Nephron (organoid): ENCODE measurements at regions not wholly inside any gene's neighbourhood (a gene's known extent, or its start where the extent isn't known, plus 50 kb on each side); places are given as distances from the start of the nearest gene placed in this dataset.

Experiments
- H3K27ac Mint-ChIP-seq, 3 experiments: 2 replicates each; pipeline ENCODE4 v1.8.0; 2020; ENCODE audit warnings: mixed read lengths in 3 of 3, mild to moderate bottlenecking in 2 of 3, moderate library complexity in 1 of 3
- H3K27me3 Mint-ChIP-seq: 2 replicates; pipeline ENCODE4 v1.8.0; 2021; ENCODE audit warnings: low read depth, mild to moderate bottlenecking, moderate library complexity, mixed read lengths
- H3K36me3 Mint-ChIP-seq: 2 replicates; pipeline ENCODE4 v1.8.0; 2020; ENCODE audit warnings: low read depth, mixed read lengths
- H3K4me1 Mint-ChIP-seq: 2 replicates; pipeline ENCODE4 v1.8.0; 2020; ENCODE audit warnings: mixed read lengths
- H3K4me3 Mint-ChIP-seq, 3 experiments: 2 replicates each; pipeline ENCODE4 v1.8.0; 2020; ENCODE audit warnings: mild to moderate bottlenecking in 3 of 3, mixed read lengths in 3 of 3, moderate library complexity in 2 of 3
- H3K9me3 Mint-ChIP-seq: 2 replicates; pipeline ENCODE4 v1.8.0; 2020; ENCODE audit warnings: mixed read lengths
- TF ChIP-seq, protein P1 (sequence below), 3 experiments: fragments of 200-600 bp; sonication (generic); IDR thresholded peaks; one replicate each; pipeline ENCODE4 v1.5.0; 2021; ENCODE audit warnings: antibody characterized with exemption in 3 of 3; ENCODE audit not compliant: unreplicated experiment in 3 of 3

DNA sequence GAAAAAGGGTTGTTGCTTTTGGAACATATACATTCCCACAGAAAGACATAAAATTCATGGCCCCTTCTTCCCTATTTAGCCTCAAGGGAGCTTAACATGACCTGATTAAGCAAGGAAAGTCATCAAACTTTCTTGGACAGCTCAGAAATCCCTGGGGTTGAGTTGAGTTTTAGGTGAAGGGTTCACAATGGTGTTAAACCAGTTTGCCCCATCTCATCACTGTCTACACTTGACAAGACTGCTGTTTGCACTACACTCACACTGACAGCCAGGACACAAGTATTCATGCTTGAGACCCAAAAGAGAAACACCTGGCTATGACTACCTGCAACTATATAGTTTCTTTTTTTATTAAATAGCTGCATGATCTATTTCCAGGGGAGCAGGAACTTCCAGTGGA is 209.8 kb upstream of the TMEM45B start:
- Mint-ChIP-seq H3K4me1 (peaks cover 16% of the 10 kb centered on the region), H3K27ac (peak overlapping the region in 1 of 3 experiments; percentile 17), H3K4me3 (no peak overlapping the region), H3K27me3 (no peaks in the 10 kb centered on the region), H3K36me3 (peaks cover 5% of the 10 kb centered on the region), H3K9me3 (peaks cover 6% of the 10 kb centered on the region)
- TF ChIP-seq, protein P1, sequence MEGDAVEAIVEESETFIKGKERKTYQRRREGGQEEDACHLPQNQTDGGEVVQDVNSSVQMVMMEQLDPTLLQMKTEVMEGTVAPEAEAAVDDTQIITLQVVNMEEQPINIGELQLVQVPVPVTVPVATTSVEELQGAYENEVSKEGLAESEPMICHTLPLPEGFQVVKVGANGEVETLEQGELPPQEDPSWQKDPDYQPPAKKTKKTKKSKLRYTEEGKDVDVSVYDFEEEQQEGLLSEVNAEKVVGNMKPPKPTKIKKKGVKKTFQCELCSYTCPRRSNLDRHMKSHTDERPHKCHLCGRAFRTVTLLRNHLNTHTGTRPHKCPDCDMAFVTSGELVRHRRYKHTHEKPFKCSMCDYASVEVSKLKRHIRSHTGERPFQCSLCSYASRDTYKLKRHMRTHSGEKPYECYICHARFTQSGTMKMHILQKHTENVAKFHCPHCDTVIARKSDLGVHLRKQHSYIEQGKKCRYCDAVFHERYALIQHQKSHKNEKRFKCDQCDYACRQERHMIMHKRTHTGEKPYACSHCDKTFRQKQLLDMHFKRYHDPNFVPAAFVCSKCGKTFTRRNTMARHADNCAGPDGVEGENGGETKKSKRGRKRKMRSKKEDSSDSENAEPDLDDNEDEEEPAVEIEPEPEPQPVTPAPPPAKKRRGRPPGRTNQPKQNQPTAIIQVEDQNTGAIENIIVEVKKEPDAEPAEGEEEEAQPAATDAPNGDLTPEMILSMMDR (IDR thresholded peaks at IDR 0.05; ENCODE audit: unreplicated experiment in 3 of 3), result no peak

DNA sequence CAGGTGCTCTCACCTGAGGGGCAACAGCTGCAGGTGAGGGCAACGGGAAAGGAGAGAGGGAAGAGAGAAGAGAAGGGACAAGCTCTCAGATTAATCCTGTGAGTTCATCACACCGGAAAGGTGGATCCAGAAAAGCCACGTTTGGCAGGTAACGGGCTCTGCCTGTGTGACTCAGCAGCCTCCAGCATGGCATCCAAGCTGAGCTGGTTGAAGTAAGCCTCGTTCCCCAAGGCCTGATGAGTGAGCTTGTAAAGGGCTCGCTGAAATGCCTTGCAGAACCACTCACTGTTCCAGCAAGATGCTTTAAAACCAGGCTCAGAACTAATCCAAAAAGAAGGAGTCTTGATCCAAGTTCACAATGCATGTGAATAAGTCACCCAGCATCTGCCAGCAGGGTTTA is 206.9 kb upstream of the TMEM45B start:
- Mint-ChIP-seq H3K27ac (no peak overlapping the region), H3K36me3 (no peaks in the 10 kb centered on the region), H3K9me3 (no peaks in the 10 kb centered on the region), H3K4me1 (peaks cover 28% of the 10 kb centered on the region), H3K27me3 (no peaks in the 10 kb centered on the region), H3K4me3 (no peak overlapping the region)
- TF ChIP-seq, protein P1 (IDR thresholded peaks at IDR 0.05; ENCODE audit: unreplicated experiment in 3 of 3), result no peak

DNA sequence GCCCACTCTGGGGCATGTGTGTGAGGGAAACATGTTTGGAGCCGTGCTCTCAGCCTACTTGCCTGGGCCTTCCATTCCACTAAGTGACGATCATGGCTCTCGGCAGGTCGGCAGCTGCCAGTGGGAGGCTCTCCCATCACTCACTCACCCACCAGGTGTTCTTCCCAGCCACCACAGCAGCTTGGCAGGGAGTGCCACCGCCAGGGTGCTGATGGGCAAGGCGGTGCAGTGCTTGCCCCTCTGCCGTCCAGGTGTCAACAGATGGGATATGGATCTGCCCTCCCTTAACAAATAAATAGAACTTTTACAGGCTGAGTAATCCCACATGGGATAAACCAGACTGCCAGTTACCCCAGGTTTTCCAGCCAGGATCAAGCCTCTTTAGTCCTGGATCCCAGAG is 205.5 kb upstream of the TMEM45B start:
- Mint-ChIP-seq H3K36me3 (no peaks in the 10 kb centered on the region), H3K4me1 (peaks cover 28% of the 10 kb centered on the region), H3K9me3 (no peaks in the 10 kb centered on the region), H3K27me3 (no peaks in the 10 kb centered on the region), H3K27ac (peak overlapping the region in 2 of 3 experiments; percentile 27), H3K4me3 (no peak overlapping the region)
- TF ChIP-seq, protein P1 (IDR thresholded peaks at IDR 0.05; ENCODE audit: unreplicated experiment in 3 of 3), result no peak

DNA sequence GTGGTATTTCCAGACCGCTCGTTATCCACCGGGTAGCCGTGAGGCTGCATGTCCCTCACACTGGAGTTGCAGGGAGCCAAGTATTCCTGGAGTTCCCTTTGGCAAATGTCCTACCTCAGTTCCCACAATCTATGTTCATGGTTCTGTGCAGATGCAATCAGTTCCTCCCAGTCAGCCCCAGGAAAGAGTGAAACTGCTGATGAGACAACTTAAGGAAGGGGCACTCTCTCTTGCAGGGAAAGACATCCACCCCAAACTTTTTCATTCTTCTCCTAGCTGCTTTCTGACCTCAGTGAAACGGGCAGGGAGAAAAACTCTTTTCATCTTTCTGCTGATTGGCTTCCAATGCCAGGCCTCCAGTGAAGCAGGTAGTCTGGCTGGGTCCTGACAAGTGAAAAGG is 205.1 kb upstream of the TMEM45B start:
- Mint-ChIP-seq H3K27ac (peak overlapping the region in 2 of 3 experiments; percentile 23 to 27), H3K9me3 (no peaks in the 10 kb centered on the region), H3K36me3 (no peaks in the 10 kb centered on the region), H3K27me3 (no peaks in the 10 kb centered on the region), H3K4me1 (peaks cover 24% of the 10 kb centered on the region), H3K4me3 (no peak overlapping the region)
- TF ChIP-seq, protein P1 (IDR thresholded peaks at IDR 0.05; ENCODE audit: unreplicated experiment in 3 of 3), result no peak

DNA sequence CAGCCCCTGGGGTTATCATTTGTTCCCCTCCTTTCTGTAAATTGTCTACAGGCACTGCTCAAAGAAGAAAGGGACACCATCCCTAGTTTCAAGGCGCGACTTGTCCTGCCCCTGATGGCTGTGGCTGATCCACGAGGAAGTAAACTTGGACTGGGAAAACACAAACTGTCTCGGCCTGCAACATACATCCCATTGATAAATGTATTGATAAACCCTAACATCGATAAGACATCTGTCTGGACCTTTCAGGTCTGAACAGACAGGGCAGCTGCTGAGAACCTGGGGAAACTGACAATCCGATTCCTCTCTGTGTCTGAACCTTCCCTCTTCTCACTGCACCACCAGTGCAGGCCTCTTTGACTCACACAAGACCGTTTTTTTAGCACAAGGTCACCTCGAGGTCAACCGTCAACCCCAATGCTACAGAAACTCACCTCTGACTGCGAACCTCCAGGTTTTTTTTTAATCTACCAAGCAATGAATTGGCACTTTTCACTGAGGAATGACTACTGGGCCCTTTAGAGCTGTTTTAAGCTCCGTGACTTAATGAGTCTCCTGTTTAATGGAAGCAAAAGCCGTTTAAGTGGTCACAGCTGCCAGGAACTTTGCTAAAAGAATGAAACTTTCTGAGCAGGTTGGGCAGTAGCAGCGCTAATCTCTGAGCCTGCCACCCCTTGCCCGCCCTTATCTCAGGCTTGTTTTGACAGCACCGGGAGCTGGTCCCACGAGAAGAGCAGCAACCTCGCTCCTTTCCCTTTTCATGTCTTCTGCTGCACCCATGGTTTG is 203.8 kb upstream of the TMEM45B start:
- TF ChIP-seq, protein P1 (IDR thresholded peaks at IDR 0.05; ENCODE audit: unreplicated experiment in 3 of 3), result no peak
- H3K4me1 Mint-ChIP-seq, result peaks cover 23% of the 10 kb centered on the region
- H3K27ac Mint-ChIP-seq, result peak overlapping the region; percentile 2 to 34 (median 18)
- no peak overlapping the region for H3K4me3 Mint-ChIP-seq
- H3K9me3 Mint-ChIP-seq, result no peaks in the 10 kb centered on the region
- H3K36me3 Mint-ChIP-seq, result no peaks in the 10 kb centered on the region
- peaks cover 6% of the 10 kb centered on the region for H3K27me3 Mint-ChIP-seq

DNA sequence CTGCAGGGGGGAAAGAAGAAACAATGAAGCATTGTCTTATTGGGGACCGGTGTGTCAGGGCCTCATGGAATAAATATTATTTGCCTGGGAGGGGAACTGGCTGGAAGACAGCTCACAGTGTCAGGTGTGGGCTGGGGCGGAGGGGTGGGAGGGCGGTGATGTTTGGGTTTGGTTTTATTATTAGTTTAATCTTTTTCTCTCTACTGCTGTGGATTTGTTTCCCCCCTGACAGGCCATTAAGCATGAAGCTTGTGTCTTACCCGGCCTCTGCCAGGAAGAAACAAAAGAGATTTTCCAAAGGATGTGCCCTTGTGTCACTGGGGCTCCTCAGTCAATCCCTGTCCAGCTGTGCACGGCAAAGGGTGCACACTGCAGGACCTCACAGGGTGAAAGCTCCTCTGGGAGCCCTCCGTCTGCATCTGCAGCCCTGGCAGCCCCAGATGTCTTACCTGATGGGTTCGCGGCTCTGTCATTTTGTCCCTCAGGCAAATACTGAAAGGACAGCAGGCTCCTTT is 203.1 kb upstream of the TMEM45B start:
- H3K27ac Mint-ChIP-seq, result peak overlapping the region in 2 of 3 experiments; percentile 2 to 34

More for the DNA sequence above, 203.1 kb upstream of the TMEM45B start:
- H3K36me3 Mint-ChIP-seq, result no peaks in the 10 kb centered on the region
- TF ChIP-seq, protein P1 (IDR thresholded peaks at IDR 0.05; ENCODE audit: unreplicated experiment in 3 of 3), result no peak
- peaks cover 10% of the 10 kb centered on the region for H3K27me3 Mint-ChIP-seq
- no peaks in the 10 kb centered on the region for H3K9me3 Mint-ChIP-seq
- peaks cover 23% of the 10 kb centered on the region for H3K4me1 Mint-ChIP-seq
- no peak overlapping the region for H3K4me3 Mint-ChIP-seq
